ENCODE measurements at regions not wholly inside any gene's neighbourhood (a gene's known extent, or its start where the extent isn't known, plus 50 kb on each side); places are given as distances from the start of the nearest gene placed in this dataset.
"Not testable (repeated sequence)": the region's sequence is repeated elsewhere in the genome, so short reads cannot be mapped to it uniquely, and the experiment has no call there.

- DNase-seq: no peak
These were observed 1083.2 kb downstream of the SOCS6 start for GRCh38 chr18:71371951-71372605.

GRCh38 chr18:71370671-71371445 is 1082.0 kb downstream of the SOCS6 start:
- DNase-seq: no peak

GRCh38 chr18:71370095-71370494 is 1081.2 kb downstream of the SOCS6 start:
- DNase-seq: no peak

- no peak for DNase-seq
These were observed 1073.3 kb downstream of the SOCS6 start for GRCh38 chr18:71362140-71362539.

- not testable (repeated sequence) for DNase-seq
These were observed 1066.8 kb downstream of the SOCS6 start for GRCh38 chr18:71355599-71355998.

GRCh38 chr18:71352618-71353017 is 1063.8 kb downstream of the SOCS6 start:
- no peak for DNase-seq

- DNase-seq: no peak
These were observed 1047.8 kb downstream of the SOCS6 start for GRCh38 chr18:71336576-71337210.

GRCh38 chr18:71329563-71329962 is 1040.7 kb downstream of the SOCS6 start:
- DNase-seq: no peak

GRCh38 chr18:71329114-71329513 is 1040.3 kb downstream of the SOCS6 start:
- no peak for DNase-seq

GRCh38 chr18:71327850-71328249 is 1039.0 kb downstream of the SOCS6 start:
- no peak for DNase-seq

- DNase-seq: no peak
These were observed 1038.6 kb downstream of the SOCS6 start for GRCh38 chr18:71327441-71327840.

GRCh38 chr18:71326826-71327225 is 1038.0 kb downstream of the SOCS6 start:
- DNase-seq: no peak

- DNase-seq: no peak
These were observed 1035.5 kb downstream of the SOCS6 start for GRCh38 chr18:71324356-71324755.

- no peak for DNase-seq
These were observed 1033.4 kb downstream of the SOCS6 start for GRCh38 chr18:71322201-71322600.

GRCh38 chr18:71321319-71321718 is 1032.5 kb downstream of the SOCS6 start:
- no peak for DNase-seq

GRCh38 chr18:71304856-71305255 is 1016.0 kb downstream of the SOCS6 start:
- DNase-seq: no peak

GRCh38 chr18:71303743-71304142 is 1014.9 kb downstream of the SOCS6 start:
- DNase-seq: not testable (repeated sequence)

- peak in 1 of 51 donors; percentile 12 for DNase-seq
These were observed 1012.8 kb downstream of the SOCS6 start for GRCh38 chr18:71301596-71301995.

- DNase-seq: not testable (repeated sequence)
These were observed 1005.4 kb downstream of the SOCS6 start for GRCh38 chr18:71294201-71294600.

GRCh38 chr18:71293322-71293721 is 1004.5 kb downstream of the SOCS6 start:
- no peak for DNase-seq

- DNase-seq: no peak
These were observed 998.4 kb downstream of the SOCS6 start for GRCh38 chr18:71287268-71287667.

GRCh38 chr18:71252351-71252865 is 963.6 kb downstream of the SOCS6 start:
- no peak for DNase-seq

Measured in hypothalamus (tissue), 51 donors.